HG03108 (cell line): ENCODE measurements at regions not wholly inside any gene's neighbourhood (a gene's known extent, or its start where the extent isn't known, plus 50 kb on each side); places are given as distances from the start of the nearest gene placed in this dataset.
"Not testable (repeated sequence)": the region's sequence is repeated elsewhere in the genome, so short reads cannot be mapped to it uniquely, and the experiment has no call there.

Source experiments
- ATAC-seq: cut with Tn5 transposase; IDR thresholded peaks from one replicate; pipeline ENCODE4 v1.9.1; 2021; ENCODE audit warnings: moderate library complexity; ENCODE audit not compliant: unreplicated experiment

GRCh38 chr1:181170194-181170593 lies 81.7 kb downstream of the IER5 start:
- no peak for ATAC-seq

GRCh38 chr1:181172082-181172481 lies 83.6 kb downstream of the IER5 start:
- ATAC-seq: no peak

- ATAC-seq: no peak
These were observed 85.4 kb downstream of the IER5 start for GRCh38 chr1:181173761-181174447.

GRCh38 chr1:181174861-181175260 lies 86.4 kb downstream of the IER5 start:
- no peak for ATAC-seq

GRCh38 chr1:181175356-181175910 lies 86.9 kb downstream of the IER5 start:
- ATAC-seq: no peak

- ATAC-seq: no peak
These were observed 87.5 kb downstream of the IER5 start for GRCh38 chr1:181175955-181176354.

- no peak for ATAC-seq
These were observed 89.9 kb downstream of the IER5 start for GRCh38 chr1:181178241-181178879.

GRCh38 chr1:181179279-181179986 lies 90.9 kb downstream of the IER5 start:
- no peak for ATAC-seq

- ATAC-seq: no peak
These were observed 91.5 kb downstream of the IER5 start for GRCh38 chr1:181179987-181180365.

- no peak for ATAC-seq
These were observed 92.0 kb downstream of the IER5 start for GRCh38 chr1:181180407-181181031.

- ATAC-seq: no peak
These were observed 93.5 kb downstream of the IER5 start for GRCh38 chr1:181181792-181182585.

GRCh38 chr1:181184621-181185020 lies 96.1 kb downstream of the IER5 start:
- ATAC-seq: no peak

GRCh38 chr1:181185461-181185860 lies 97.0 kb downstream of the IER5 start:
- no peak for ATAC-seq

GRCh38 chr1:181186133-181186532 lies 97.6 kb downstream of the IER5 start:
- ATAC-seq: not testable (repeated sequence)

- no peak for ATAC-seq
These were observed 99.0 kb downstream of the IER5 start for GRCh38 chr1:181187337-181188126.

GRCh38 chr1:181189245-181189644 lies 100.7 kb downstream of the IER5 start:
- ATAC-seq: no peak

GRCh38 chr1:181189691-181190363 lies 101.3 kb downstream of the IER5 start:
- ATAC-seq: peak; percentile 70

- no peak for ATAC-seq
These were observed 102.0 kb downstream of the IER5 start for GRCh38 chr1:181190364-181191035.
